ENCODE measurements at regions not wholly inside any gene's neighbourhood (a gene's known extent, or its start where the extent isn't known, plus 50 kb on each side); places are given as distances from the start of the nearest gene placed in this dataset.
"Not testable (repeated sequence)": the region's sequence is repeated elsewhere in the genome, so short reads cannot be mapped to it uniquely, and the experiment has no call there.

DNA sequence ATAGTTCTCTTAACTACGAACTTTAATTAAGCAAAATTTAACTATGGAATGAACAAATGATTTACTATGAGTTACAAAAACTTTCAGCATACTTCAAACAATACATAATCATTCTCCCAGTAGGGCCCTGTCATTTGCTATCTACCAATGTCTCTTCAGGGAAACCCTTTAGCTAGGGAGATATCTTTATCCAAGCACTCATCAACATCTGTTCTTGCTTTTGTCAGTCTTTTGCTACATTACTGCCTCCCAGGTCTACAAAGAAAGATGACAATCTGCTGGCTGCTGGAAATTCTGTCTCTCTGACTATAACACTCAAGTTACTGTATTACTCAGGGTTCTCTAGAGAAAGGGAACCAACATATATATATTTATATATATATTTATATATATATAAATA is 1626.3 kb upstream of the CELF4 start:
- no peak overlapping the region for H3K4me3 ChIP-seq (ENCODE audit: low read depth, low read length)
- no peak for DNase-seq (ENCODE audit: low read depth)

- H3K4me3 ChIP-seq (ENCODE audit: low read depth, low read length): no peak overlapping the region
- no peak for DNase-seq (ENCODE audit: low read depth)
These were observed 1625.5 kb upstream of the CELF4 start for GRCh38 chr18:39191058-39191457.

DNA sequence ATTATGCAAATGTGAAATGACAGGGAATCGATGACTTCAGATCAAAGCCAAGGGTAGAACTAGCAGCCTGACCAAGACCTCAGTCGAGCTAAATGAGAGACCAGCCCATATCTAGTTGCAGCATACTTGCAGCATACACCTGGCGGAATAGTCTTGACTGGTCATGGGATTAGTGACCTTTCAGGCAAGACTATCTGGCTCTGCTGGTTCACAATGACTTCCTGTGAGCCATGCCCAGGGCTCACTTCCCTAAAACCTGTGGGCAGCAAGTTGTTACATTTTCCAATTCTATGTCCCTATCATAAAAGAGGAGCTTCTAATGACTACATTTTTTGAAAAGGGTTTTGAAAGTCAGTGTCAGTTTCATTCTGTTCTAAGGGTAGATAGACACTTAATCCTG is 1624.9 kb upstream of the CELF4 start:
- H3K4me3 ChIP-seq (ENCODE audit: low read depth, low read length): no peak overlapping the region
- no peak for DNase-seq (ENCODE audit: low read depth)

GRCh38 chr18:39188278-39188677 is 1622.7 kb upstream of the CELF4 start:
- DNase-seq (ENCODE audit: low read depth): no peak

GRCh38 chr18:39186008-39186407 is 1620.4 kb upstream of the CELF4 start:
- H3K4me3 ChIP-seq (ENCODE audit: low read depth, low read length): no peak overlapping the region
- DNase-seq (ENCODE audit: low read depth): no peak

More at GRCh38 chr18:39188278-39188677, 1622.7 kb upstream of the CELF4 start:
- no peak overlapping the region for H3K4me3 ChIP-seq (ENCODE audit: low read depth, low read length)

GRCh38 chr18:39184176-39184575 is 1618.6 kb upstream of the CELF4 start:
- no peak overlapping the region for H3K4me3 ChIP-seq (ENCODE audit: low read depth, low read length)
- DNase-seq (ENCODE audit: low read depth): no peak

GRCh38 chr18:39178166-39178565 is 1612.6 kb upstream of the CELF4 start:
- DNase-seq (ENCODE audit: low read depth): no peak
- no peak overlapping the region for H3K4me3 ChIP-seq (ENCODE audit: low read depth, low read length)

- no peak for DNase-seq (ENCODE audit: low read depth)
- no peak overlapping the region for H3K4me3 ChIP-seq (ENCODE audit: low read depth, low read length)
These were observed 1607.3 kb upstream of the CELF4 start for GRCh38 chr18:39172695-39173421.

DNA sequence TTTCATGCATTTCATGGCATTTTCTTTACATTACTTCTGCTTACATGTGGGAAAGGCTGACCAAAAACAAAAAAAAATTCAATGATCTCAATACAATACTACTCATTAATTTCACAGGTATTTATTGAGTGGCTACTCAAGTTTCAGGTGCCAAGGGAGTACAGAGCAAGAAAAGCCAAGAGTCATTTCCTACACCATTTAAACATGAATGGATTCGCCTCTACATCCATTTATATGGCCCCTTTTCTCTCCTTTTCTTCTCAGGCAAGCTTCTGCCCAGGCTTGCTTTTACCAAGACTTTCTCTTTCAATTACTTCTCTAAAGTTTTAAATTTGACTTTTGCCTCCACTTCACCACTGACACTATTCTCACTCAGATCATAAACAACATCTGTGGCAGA is 1603.1 kb upstream of the CELF4 start:
- no peak overlapping the region for H3K4me3 ChIP-seq (ENCODE audit: low read depth, low read length)
- no peak for DNase-seq (ENCODE audit: low read depth)

- no peak overlapping the region for H3K4me3 ChIP-seq (ENCODE audit: low read depth, low read length)
- no peak for DNase-seq (ENCODE audit: low read depth)
These were observed 1602.4 kb upstream of the CELF4 start for GRCh38 chr18:39167990-39168389.

DNA sequence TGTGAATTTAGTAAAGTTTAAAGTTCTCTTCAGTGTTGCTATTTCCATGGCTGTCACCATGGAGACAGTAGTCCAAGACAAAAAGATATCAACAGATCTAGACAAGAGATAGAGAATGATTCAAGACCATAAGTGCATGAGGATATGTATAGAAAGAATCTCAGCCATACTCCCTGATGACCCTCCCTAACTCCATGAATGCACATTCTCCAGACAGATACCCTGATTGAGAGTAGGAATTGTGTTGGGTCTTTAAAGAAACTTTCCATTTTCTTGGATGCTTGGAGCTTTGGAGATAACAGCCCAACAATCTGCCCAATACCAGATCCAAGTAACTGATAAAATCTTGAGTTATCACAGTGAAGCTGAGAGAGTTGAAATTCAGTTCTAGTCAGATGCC is 1601.2 kb upstream of the CELF4 start:
- DNase-seq (ENCODE audit: low read depth): no peak
- no peak overlapping the region for H3K4me3 ChIP-seq (ENCODE audit: low read depth, low read length)

GRCh38 chr18:39162013-39162827 is 1596.6 kb upstream of the CELF4 start:
- DNase-seq (ENCODE audit: low read depth): no peak
- H3K4me3 ChIP-seq (ENCODE audit: low read depth, low read length): no peak overlapping the region

- no peak for DNase-seq (ENCODE audit: low read depth)
- no peak overlapping the region for H3K4me3 ChIP-seq (ENCODE audit: low read depth, low read length)
These were observed 1583.7 kb upstream of the CELF4 start for GRCh38 chr18:39149211-39149806.

DNA sequence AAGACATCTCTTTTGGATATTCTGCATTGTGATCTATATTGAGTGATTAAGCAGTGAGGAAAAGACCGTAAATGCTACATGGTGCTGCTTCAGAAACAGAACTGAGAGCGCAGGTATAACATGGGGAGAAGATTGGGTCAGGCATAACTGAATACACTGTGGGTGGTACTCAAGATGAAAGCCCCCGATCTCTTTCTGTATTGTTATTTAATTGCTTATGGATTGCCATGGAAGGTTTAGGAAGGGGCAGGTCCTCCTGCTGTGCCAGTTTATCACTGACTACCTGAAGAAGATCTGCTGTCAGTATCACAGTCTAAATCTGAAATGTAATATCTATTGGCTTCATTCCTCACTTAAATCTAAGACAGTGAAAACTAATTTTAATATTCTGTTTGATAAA is 1568.7 kb upstream of the CELF4 start:
- no peak overlapping the region for H3K4me3 ChIP-seq (ENCODE audit: low read depth, low read length)
- no peak for DNase-seq (ENCODE audit: low read depth)

DNA sequence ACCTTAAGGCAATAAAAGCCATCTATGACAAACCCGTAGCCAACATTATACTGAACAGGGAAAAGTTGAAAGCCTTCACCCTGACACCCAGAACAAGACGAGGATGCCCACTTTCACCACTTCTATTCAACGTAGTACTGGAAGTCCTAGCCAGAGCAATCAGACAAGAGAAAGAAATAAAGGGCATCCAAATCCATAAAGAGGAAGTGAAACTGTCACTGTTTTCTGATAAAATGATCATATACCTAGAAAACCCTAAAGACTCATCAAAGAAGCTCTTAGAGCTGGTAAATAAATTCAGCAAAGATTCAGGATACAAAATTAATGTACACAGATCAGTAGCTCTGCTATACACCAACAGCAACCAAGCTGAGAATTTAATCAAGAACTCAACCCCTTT is 1561.9 kb upstream of the CELF4 start:
- not testable (repeated sequence) for DNase-seq (ENCODE audit: low read depth); H3K4me3 ChIP-seq (ENCODE audit: low read depth, low read length)

GRCh38 chr18:39113790-39114189 is 1548.2 kb upstream of the CELF4 start:
- H3K4me3 ChIP-seq (ENCODE audit: low read depth, low read length): no peak overlapping the region
- DNase-seq (ENCODE audit: low read depth): no peak

GRCh38 chr18:39105104-39105503 is 1539.5 kb upstream of the CELF4 start:
- H3K4me3 ChIP-seq (ENCODE audit: low read depth, low read length): no peak overlapping the region
- no peak for DNase-seq (ENCODE audit: low read depth)

DNA sequence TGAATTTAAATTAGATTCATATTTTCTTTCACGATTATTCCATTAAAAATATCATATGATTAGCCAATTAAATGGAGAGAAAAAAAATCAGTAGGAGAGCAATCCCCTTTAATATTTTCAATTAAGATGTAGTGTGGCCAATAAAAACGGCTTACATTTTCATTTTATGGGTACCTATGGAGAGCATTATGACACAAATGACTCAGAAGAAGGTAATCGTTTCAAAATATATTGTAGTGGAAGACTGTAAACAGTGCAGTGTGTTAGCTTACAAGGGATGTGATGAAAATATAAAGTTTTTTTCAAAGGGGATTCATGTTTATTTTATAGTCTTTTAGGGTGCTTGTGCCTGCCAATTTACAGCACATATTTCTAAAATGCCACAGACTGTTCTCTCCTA is 1507.4 kb upstream of the CELF4 start:
- DNase-seq (ENCODE audit: low read depth): no peak
- H3K4me3 ChIP-seq (ENCODE audit: low read depth, low read length): no peak overlapping the region

DNA sequence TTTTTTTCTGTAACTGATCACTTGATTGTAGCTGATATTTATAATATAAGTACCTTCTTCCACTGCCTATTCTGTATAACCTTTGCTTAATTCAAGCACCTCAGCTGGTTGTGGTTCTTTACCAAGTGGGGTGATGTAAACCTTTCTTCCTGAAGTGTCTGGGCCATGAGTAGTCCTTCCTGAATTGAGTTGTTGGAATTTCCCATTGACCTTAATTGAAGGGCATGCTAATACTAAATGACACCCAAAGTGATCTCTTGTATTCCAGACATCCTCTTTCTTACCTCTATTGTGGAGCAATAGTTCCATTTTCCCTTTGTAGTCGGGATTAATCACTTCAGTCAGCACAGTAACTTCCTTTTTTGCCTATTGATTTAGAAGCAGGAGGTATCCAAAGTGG is 1496.8 kb upstream of the CELF4 start:
- DNase-seq (ENCODE audit: low read depth): no peak
- no peak overlapping the region for H3K4me3 ChIP-seq (ENCODE audit: low read depth, low read length)

GRCh38 chr18:39058386-39059000 is 1492.9 kb upstream of the CELF4 start:
- H3K4me3 ChIP-seq (ENCODE audit: low read depth, low read length): no peak overlapping the region
- no peak for DNase-seq (ENCODE audit: low read depth)

Data from skeletal muscle cell (primary cell).